HUES48 (cell line): ENCODE measurements at regions not wholly inside any gene's neighbourhood (a gene's known extent, or its start where the extent isn't known, plus 50 kb on each side); places are given as distances from the start of the nearest gene placed in this dataset.

Source experiments
- H3K27ac ChIP-seq: one replicate; pipeline ENCODE4 v1.7.0; 2013; ENCODE audit warnings: low read depth, low read length, inconsistent platforms
- H3K27me3 ChIP-seq: 2 replicates; pipeline ENCODE4 v1.6.1; 2013; ENCODE audit warnings: mild to moderate bottlenecking, low read length; ENCODE audit not compliant: control insufficient read depth, insufficient read depth
- H3K36me3 ChIP-seq: 2 replicates; pipeline ENCODE4 v1.6.1; 2013; ENCODE audit warnings: low read length; ENCODE audit not compliant: control insufficient read depth, insufficient read depth
- H3K4me1 ChIP-seq: 2 replicates; pipeline ENCODE4 v1.6.1; 2013; ENCODE audit warnings: mild to moderate bottlenecking, low read length; ENCODE audit not compliant: control insufficient read depth, insufficient read depth
- H3K4me3 ChIP-seq: 2 replicates; pipeline ENCODE4 v1.5.1; 2013; ENCODE audit warnings: mild to moderate bottlenecking, low read depth, low read length
- H3K9ac ChIP-seq: 2 replicates; pipeline ENCODE4 v1.6.1; 2013; ENCODE audit warnings: mild to moderate bottlenecking, low read depth, low read length, moderate library complexity
- H3K9me3 ChIP-seq: 2 replicates; pipeline ENCODE4 v1.6.1; 2013; ENCODE audit warnings: low read length; ENCODE audit not compliant: control insufficient read depth, insufficient read depth

DNA sequence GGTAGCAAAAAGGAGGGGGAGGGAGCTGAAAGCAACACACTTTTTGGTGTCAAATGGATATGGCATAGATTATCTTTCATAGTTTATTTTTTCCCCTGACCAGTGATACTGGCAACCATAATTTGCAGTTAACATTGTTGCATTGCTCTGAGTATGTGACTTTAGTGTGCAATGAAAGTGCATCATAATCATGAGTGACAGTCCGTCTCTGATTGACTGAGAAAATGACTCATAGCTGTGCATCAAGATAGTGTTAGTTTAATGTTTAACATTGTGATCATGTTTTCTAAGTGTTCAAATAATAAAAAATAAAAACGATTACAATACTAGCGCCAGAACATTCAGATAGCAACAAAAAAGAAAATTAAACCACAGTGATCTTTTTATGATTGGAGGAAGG lies 952.4 kb upstream of the TENM4 start:
- H3K9ac ChIP-seq, result no peak overlapping the region
- peaks cover 17% of the 10 kb centered on the region for H3K4me1 ChIP-seq
- H3K27ac ChIP-seq, result no peak overlapping the region
- H3K36me3 ChIP-seq, result no peaks in the 10 kb centered on the region
- H3K9me3 ChIP-seq, result no peaks in the 10 kb centered on the region
- H3K27me3 ChIP-seq, result no peaks in the 10 kb centered on the region
- no peak overlapping the region for H3K4me3 ChIP-seq

DNA sequence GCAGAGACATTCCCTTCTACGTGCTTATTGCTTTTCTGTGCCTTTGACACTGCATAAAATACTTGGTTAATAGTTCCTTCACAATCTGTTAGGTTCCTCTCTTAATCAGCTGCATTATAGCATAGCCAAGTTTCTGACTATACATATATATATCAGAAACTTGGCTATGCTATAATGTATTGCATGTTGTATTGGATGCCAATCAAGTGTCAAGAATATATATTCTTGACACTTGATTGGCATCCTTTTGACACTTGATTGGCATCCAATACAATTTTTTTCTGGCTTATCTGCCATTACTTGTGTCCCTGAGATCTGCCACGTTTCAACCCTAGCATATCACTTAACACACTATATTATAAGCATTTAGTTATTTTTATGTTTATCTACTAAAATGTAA lies 949.7 kb upstream of the TENM4 start:
- peaks cover 21% of the 10 kb centered on the region for H3K4me1 ChIP-seq
- no peaks in the 10 kb centered on the region for H3K36me3 ChIP-seq
- no peak overlapping the region for H3K4me3 ChIP-seq
- H3K9ac ChIP-seq, result no peak overlapping the region
- no peaks in the 10 kb centered on the region for H3K9me3 ChIP-seq
- H3K27me3 ChIP-seq, result no peaks in the 10 kb centered on the region
- H3K27ac ChIP-seq, result no peak overlapping the region

DNA sequence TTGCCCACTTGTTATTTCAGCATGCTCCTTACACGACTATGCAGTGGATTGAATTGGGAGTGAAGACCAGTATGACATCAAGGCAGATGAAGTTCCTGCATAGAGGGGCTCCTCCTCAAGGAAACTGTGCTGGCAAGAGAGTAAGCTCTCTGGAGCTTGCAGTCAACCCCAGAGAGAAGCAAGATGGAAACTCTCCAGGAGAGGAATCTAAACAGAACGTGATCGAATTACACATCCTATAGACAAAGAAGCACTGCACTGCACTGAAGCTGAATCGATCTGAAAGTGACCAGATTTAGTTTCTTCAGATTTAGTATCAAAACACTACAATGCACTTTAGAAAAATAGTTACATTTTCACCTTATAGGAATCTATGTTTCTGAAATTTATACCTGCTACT lies 947.7 kb upstream of the TENM4 start:
- Histone ChIP-seq H3K4me3 (no peak overlapping the region), H3K27me3 (no peaks in the 10 kb centered on the region), H3K9me3 (no peaks in the 10 kb centered on the region), H3K4me1 (peaks cover 21% of the 10 kb centered on the region), H3K27ac (no peak overlapping the region), H3K36me3 (no peaks in the 10 kb centered on the region), H3K9ac (no peak overlapping the region)

DNA sequence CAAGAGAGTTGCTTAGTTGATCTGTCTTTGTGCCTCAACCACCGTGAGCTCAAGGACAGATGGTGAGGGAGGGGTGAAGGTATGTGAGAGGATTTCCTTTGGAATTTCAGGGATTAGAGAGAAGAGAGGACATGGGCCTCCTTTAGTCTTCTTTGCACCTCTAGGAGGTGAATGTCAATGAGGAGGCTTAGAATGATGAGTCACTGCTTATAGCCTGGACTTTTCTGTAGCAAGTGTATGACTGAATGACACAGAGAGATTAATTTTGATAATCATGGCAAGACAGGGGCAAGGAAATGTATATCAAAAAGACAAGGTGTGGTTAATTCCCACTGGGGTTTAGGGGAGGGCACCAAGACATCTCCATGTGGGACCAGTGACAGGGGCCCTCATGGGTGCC lies 947.3 kb upstream of the TENM4 start:
- Histone ChIP-seq H3K36me3 (no peaks in the 10 kb centered on the region), H3K9me3 (no peaks in the 10 kb centered on the region), H3K4me3 (no peak overlapping the region), H3K4me1 (peaks cover 21% of the 10 kb centered on the region), H3K9ac (no peak overlapping the region), H3K27ac (no peak overlapping the region), H3K27me3 (no peaks in the 10 kb centered on the region)

DNA sequence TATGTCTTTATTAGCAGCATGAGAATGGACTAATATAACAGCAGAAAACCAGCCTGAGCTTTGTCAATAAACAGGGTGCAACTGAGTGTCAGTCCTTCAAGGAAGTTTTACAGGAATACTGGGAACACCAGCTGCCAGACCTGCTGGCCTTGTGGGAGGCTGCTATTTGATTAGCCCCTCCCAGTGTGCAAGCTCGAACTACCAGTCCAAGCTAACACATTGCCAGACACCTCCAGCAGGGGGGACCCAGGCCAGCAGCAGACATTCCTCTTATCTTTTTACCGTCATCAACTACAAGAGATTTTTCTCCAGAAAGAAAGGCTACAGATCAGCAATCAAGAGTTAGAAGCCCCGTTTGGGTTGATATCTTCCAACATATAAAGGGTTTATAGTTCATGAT lies 942.8 kb upstream of the TENM4 start:
- H3K27me3 ChIP-seq, result peaks cover 14% of the 10 kb centered on the region
- no peaks in the 10 kb centered on the region for H3K9me3 ChIP-seq
- H3K9ac ChIP-seq, result no peak overlapping the region
- H3K4me1 ChIP-seq, result peaks cover 18% of the 10 kb centered on the region
- H3K27ac ChIP-seq, result no peak overlapping the region
- H3K4me3 ChIP-seq, result no peak overlapping the region
- no peaks in the 10 kb centered on the region for H3K36me3 ChIP-seq

DNA sequence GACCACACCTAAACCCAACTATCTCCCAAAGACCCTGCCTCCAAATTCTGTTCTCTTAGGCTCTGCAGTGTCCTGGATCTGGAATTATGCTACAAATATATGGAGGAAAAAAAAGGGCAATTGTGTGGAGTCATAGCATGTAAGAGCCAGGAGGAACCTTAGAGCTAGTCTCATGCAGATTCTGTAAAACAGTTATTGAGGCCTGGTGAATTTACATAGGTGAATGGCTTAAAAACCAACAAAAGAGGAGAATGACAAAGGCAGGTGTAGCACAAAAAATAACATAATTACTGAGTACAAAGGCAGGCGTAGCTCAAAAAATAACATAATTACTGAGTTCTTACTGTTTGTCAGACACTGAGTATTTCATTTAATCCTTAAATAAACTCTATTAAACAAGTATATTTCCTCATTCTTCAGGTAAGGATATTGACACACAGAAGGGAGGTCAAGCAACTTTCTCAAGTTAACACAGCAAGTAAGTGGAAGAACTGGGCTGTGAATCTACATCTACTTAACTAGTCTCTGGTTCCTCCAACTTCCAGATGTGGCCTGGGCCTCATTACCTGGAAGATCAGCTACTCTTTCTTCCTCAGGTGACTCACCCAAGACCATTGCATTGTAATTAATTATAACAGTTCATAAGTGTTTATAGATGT lies 938.9 kb upstream of the TENM4 start:
- H3K9me3 ChIP-seq, result no peaks in the 10 kb centered on the region
- no peak overlapping the region for H3K9ac ChIP-seq
- H3K27me3 ChIP-seq, result peaks cover 14% of the 10 kb centered on the region
- H3K4me3 ChIP-seq, result no peak overlapping the region
- no peak overlapping the region for H3K27ac ChIP-seq
- peaks cover 9% of the 10 kb centered on the region; the same call in 1 of the 2 replicates for H3K4me1 ChIP-seq
- no peaks in the 10 kb centered on the region for H3K36me3 ChIP-seq

DNA sequence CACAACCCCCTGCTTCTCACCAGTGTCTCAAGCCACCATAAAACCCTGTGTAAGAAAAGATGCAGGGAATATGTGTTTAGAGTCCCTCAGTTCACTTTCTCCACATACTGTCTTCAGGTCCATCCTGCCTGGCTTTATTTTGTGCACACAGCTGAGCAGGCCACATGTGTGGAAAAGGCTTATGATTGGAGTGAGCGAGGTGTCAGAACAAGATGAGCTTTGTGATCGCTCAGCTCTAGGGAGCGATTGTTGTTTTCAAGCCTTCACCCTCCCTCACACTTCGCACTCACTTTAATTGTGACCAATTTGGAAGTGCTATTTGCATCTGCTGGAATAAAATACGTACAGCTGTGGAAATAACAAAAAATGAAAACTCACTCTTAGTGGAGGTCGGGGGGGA lies 931.1 kb upstream of the TENM4 start:
- no peak overlapping the region for H3K27ac ChIP-seq
- H3K9me3 ChIP-seq, result no peaks in the 10 kb centered on the region
- H3K36me3 ChIP-seq, result no peaks in the 10 kb centered on the region
- H3K27me3 ChIP-seq, result no peaks in the 10 kb centered on the region
- H3K4me3 ChIP-seq, result no peak overlapping the region
- no peak overlapping the region for H3K9ac ChIP-seq
- no peaks in the 10 kb centered on the region for H3K4me1 ChIP-seq

DNA sequence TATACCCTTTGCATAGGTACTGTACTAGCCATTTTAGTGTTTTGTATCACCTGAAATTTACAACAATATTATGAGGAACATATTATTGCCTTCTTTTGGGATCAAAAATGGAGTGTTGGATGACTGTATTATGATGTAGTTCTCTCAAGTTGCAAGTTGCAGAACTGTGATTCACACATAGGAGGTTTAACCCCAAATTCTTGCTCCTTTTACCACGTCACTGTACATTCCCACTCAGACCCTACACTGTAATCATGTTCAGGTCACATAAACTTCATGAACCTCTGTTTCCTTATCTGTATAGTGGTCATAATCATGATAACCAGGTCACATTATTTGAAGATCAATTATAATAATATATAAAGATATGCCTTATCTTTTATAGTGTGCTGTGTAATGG lies 925.1 kb upstream of the TENM4 start:
- no peaks in the 10 kb centered on the region for H3K4me1 ChIP-seq
- no peak overlapping the region for H3K27ac ChIP-seq
- H3K4me3 ChIP-seq, result no peak overlapping the region
- no peaks in the 10 kb centered on the region for H3K36me3 ChIP-seq
- H3K9me3 ChIP-seq, result no peaks in the 10 kb centered on the region
- H3K27me3 ChIP-seq, result no peaks in the 10 kb centered on the region
- H3K9ac ChIP-seq, result no peak overlapping the region

DNA sequence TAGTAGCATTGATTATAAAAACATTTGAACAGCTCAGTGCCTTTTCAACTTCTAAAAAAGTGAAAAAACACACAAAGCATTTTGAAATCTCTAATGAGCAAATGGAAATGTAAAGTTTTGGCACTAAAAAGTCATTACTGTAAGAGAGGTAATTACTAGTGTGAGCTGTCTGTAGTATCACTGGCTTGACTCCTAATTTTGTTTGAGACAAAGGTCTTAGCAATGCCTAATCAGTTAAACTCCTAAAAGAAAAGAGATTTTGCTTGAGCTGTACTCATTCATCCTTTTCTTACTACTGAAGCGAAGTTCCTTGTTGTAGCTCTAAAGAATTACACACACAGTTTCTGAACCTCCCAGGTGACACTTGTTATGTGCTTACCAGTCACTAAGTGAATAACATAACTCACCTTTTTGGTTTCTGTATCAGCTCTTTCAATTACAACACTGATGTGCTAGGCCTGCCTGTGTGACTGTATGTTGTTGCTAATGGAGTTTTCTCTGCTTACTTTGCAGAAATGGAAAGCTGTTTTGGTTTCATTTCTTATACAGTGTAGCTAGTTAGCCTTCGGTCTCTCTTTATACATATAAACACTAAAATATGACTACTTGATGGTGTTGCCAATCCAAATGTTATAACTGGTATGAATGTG lies 924.4 kb upstream of the TENM4 start:
- Histone ChIP-seq H3K9me3 (no peaks in the 10 kb centered on the region), H3K4me1 (no peaks in the 10 kb centered on the region), H3K4me3 (no peak overlapping the region), H3K27ac (no peak overlapping the region), H3K36me3 (no peaks in the 10 kb centered on the region), H3K27me3 (no peaks in the 10 kb centered on the region), H3K9ac (no peak overlapping the region)

DNA sequence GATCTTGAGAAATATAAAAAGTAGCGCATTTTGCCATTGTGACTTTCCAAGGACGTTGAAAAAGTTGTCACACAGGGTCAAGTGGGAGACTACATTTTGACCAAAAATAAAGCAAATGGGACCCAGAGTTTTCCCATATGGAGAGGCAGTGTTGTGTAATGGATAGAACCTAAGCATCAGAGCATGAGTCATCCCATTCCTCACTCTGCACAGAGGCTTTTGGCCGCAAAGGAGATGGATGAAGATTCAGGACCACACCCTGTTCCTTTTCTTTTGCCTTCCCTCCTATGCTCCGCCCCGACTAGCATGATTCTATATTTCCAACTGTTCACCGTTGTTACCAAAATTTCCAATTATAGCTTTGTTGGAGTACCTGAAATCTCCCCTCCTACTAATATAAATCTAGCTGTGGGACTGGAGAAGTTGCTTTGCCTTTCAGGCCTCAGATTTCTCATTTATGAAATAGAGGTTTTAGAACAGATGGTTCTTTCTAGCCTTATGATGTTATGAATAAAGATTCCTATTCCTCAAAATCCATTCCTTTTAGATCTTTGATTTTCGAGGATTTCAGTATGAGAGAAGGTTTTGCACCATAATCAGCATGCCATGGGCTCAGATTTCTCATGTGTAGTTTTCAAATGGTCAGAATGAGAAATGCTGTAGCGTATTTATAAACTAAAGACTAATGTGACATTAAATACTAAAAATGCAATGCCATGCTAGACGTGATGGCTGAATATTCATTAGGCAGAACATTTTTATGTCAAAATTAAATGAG lies 921.9 kb upstream of the TENM4 start:
- H3K4me1 ChIP-seq, result no peaks in the 10 kb centered on the region
- H3K27ac ChIP-seq, result no peak overlapping the region
- no peaks in the 10 kb centered on the region for H3K9me3 ChIP-seq
- H3K36me3 ChIP-seq, result no peaks in the 10 kb centered on the region
- no peak overlapping the region for H3K9ac ChIP-seq
- no peak overlapping the region for H3K4me3 ChIP-seq
- H3K27me3 ChIP-seq, result no peaks in the 10 kb centered on the region

DNA sequence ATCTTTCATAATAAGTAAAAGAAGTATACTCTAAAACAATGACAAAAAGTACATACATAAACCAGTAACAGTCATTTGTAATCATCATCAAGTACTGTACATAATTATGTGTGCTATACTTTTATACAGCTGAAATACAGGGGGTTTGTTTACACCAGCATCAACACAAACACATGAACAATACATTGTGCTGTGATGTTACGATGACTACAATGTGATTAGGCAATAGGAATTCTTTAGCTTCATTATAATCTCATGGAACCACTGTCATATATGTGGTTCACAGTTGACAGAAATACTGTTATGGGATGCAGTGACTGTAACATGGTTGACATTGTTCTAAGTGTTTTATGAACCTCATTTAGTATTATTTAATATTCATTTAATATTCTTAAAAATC lies 914.4 kb upstream of the TENM4 start:
- H3K9ac ChIP-seq, result no peak overlapping the region
- H3K27ac ChIP-seq, result no peak overlapping the region
- no peaks in the 10 kb centered on the region for H3K27me3 ChIP-seq
- H3K4me3 ChIP-seq, result no peak overlapping the region
- H3K36me3 ChIP-seq, result no peaks in the 10 kb centered on the region
- H3K9me3 ChIP-seq, result no peaks in the 10 kb centered on the region
- H3K4me1 ChIP-seq, result no peaks in the 10 kb centered on the region
